GM12878 (cell line): ENCODE measurements at regions not wholly inside any gene's neighbourhood (a gene's known extent, or its start where the extent isn't known, plus 50 kb on each side); places are given as distances from the start of the nearest gene placed in this dataset.

Experiments used
- ATAC-seq: fragments of 200-7000 bp; cut with Tn5 transposase; 3 replicates; pipeline ENCODE4 v1.9.1; 2020; ENCODE audit warnings: mild to moderate bottlenecking, moderate library complexity
- BruUV-seq: library from RNA; stranded (reverse); fragments of 400-500 nt; replicated peaks from 2 replicates; lab custom pipeline; 2021; lab: Mats Ljungman, UMichigan
- CTCF ChIA-PET: fragments of 300-600 bp; sonication (Branson Sonifier 250); formaldehyde crosslinking; extraction: SDS; loops from one replicate; lab custom pipeline; 2021; ENCODE audit warnings: inconsistent platforms; lab: Yijun Ruan, JAX
- POLR2A ChIA-PET: fragments of 350-600 bp; formaldehyde crosslinking; extraction: SDS; loops from one replicate; lab custom pipeline; 2021; ENCODE audit warnings: inconsistent platforms; lab: Charles Lee
- RAD21 ChIA-PET: fragments of 300-600 bp; sonication (Branson Sonifier 250); formaldehyde crosslinking; loops from one replicate; lab custom pipeline; 2023; ENCODE audit warnings: antibody characterized with exemption; ENCODE audit not compliant: unreplicated experiment; lab: Charles Lee
- SMC1A ChIA-PET: fragments of 300-600 bp; sonication (Branson Sonifier 250); formaldehyde crosslinking; loops from one replicate; lab custom pipeline; 2023; ENCODE audit not compliant: unreplicated experiment, uncharacterized antibody; lab: Charles Lee
- DNase-seq: peaks from one replicate; pipeline ENCODE4 v3.0.0-alpha.2; 2011; ENCODE audit warnings: low read depth, low spot score
- FAIRE-seq: peaks from 3 replicates; lab custom pipeline; 2011; peaks lifted over from hg19 to GRCh38; lab: Jason Lieb, UNC
- H2AFZ ChIP-seq: 2 replicates; pipeline ENCODE4 v1.6.0; 2011; ENCODE audit warnings: low read depth, low read length, control low read depth; ENCODE audit not compliant: control insufficient read depth
- H3K27ac ChIP-seq: 2 replicates; pipeline ENCODE4 v1.5.1; 2011; ENCODE audit warnings: control low read depth; ENCODE audit not compliant: control insufficient read depth, insufficient read depth
- H3K27me3 ChIP-seq, 2 experiments: replicated peaks in 1 of 2; 2 replicates each; pipeline versions ENCODE4 v1.6.0 to v1.6.1; 2011; ENCODE audit warnings: low read length in 1 of 2; ENCODE audit not compliant: control insufficient read depth in 2 of 2, insufficient read depth in 2 of 2
- H3K36me3 ChIP-seq, 2 experiments: 2 replicates each; pipeline ENCODE4 v1.5.1; 2011; ENCODE audit warnings: low read length in 1 of 2; ENCODE audit not compliant: control insufficient read depth in 2 of 2, insufficient read depth in 2 of 2
- H3K4me1 ChIP-seq: 2 replicates; pipeline ENCODE4 v1.6.1; 2011; ENCODE audit warnings: mild to moderate bottlenecking, low read length, moderate library complexity, mixed read lengths; ENCODE audit not compliant: control insufficient read depth, insufficient read depth
- H3K4me2 ChIP-seq: 2 replicates; pipeline ENCODE4 v1.6.0; 2011; ENCODE audit warnings: control low read depth; ENCODE audit not compliant: control insufficient read depth, insufficient read depth
- H3K4me3 ChIP-seq: fragments of 200-600 bp; sonication (generic); 2 replicates; pipeline ENCODE4 v1.5.1; 2016
- H3K79me2 ChIP-seq: 2 replicates; pipeline ENCODE4 v1.6.0; 2011; ENCODE audit warnings: low read length; ENCODE audit not compliant: control insufficient read depth, insufficient read depth
- H3K9ac ChIP-seq: 2 replicates; pipeline ENCODE4 v1.8.0; 2011; ENCODE audit warnings: low read length, control low read depth, mixed read lengths; ENCODE audit not compliant: control insufficient read depth, insufficient read depth
- H3K9me3 ChIP-seq: replicated peaks from 3 replicates; pipeline ENCODE4 v1.5.1; 2011; ENCODE audit warnings: mild to moderate bottlenecking, low read length; ENCODE audit not compliant: control insufficient read depth, insufficient read depth
- H4K20me1 ChIP-seq: 2 replicates; pipeline ENCODE4 v1.6.0; 2011; ENCODE audit not compliant: control insufficient read depth, insufficient read depth
- KAT2A ChIP-seq: conservative IDR thresholded peaks from 2 replicates; pipeline ENCODE4 v1.6.1; 2011; ENCODE audit warnings: low read depth, low read length; ENCODE audit not compliant: control insufficient read depth
- NR2F1 ChIP-seq: fragments of 450-650 bp; conservative IDR thresholded peaks from 2 replicates; pipeline ENCODE4 v1.6.1; 2017; ENCODE audit warnings: mild to moderate bottlenecking
- PAX5 ChIP-seq: IDR thresholded peaks from 2 replicates; pipeline ENCODE4 v1.6.1; 2011; ENCODE audit warnings: low read depth, low read length, borderline replicate concordance
- RAD21 ChIP-seq: IDR thresholded peaks from 2 replicates; pipeline ENCODE4 v1.6.1; 2011; ENCODE audit warnings: mild to moderate bottlenecking, low read depth, low read length, moderate library complexity; ENCODE audit not compliant: insufficient read depth
- SMC3 ChIP-seq: IDR thresholded peaks from 2 replicates; pipeline ENCODE4 v1.6.1; 2011; ENCODE audit warnings: low read length, improper control_type of control experiment, borderline replicate concordance
- SUPT20H ChIP-seq: IDR thresholded peaks from 2 replicates; pipeline ENCODE4 v1.6.1; 2011; ENCODE audit warnings: low read depth, mild to moderate bottlenecking, low read length, moderate library complexity, borderline replicate concordance; ENCODE audit not compliant: control insufficient read depth
- TCF3 ChIP-seq: IDR thresholded peaks from 2 replicates; pipeline ENCODE4 v1.6.1; 2012; ENCODE audit warnings: low read depth, mild to moderate bottlenecking, low read length, borderline replicate concordance; ENCODE audit not compliant: insufficient read depth
- in situ Hi-C: fragments of 300-500 bp; cut with MboI; formaldehyde crosslinking; loops from 9 replicates; pipeline ENCODE4 v1.14.3; 2018; ENCODE audit warnings: mixed read lengths
- intact Hi-C: fragments of 100-400 bp; cut with micrococcal nuclease; formaldehyde crosslinking; loops from one replicate; pipeline ENCODE4 v1.14.2; 2022; ENCODE audit not compliant: unreplicated experiment
- TF ChIP-seq, protein P1 (sequence below): IDR thresholded peaks from 2 replicates; pipeline ENCODE4 v1.6.1; 2012; ENCODE audit warnings: low read length, inconsistent platforms
- TF ChIP-seq, protein P2 (sequence below): IDR thresholded peaks from 2 replicates; pipeline ENCODE4 v1.6.1; 2011; ENCODE audit warnings: mild to moderate bottlenecking, low read depth, low read length, moderate library complexity; ENCODE audit not compliant: insufficient replicate concordance
- TF ChIP-seq, protein P3 (sequence below): IDR thresholded peaks from 2 replicates; pipeline ENCODE4 v1.6.1; 2011; ENCODE audit warnings: low read depth, low read length, improper control_type of control experiment, borderline replicate concordance

DNA sequence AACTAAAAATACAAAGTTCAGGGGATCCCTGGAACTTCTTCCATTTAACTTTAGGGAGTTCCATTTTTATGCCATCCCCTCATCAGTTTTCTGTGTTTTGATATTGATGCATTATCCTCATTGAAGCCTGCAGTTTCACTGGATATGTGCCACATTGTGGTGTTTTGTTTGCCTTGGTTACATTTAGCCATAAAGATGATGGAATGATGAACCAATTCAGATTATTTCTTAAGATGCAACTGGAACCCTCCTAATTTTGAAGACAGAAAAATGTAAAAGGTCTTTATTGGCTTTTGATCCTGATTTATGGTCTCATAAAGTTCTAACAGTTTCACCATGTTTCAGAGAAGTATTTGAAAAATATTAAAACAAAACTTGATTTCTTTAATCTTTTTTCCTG lies 314.2 kb upstream of the KLF6 start:
- peaks cover 9% of the 10 kb centered on the region for H3K4me1 ChIP-seq
- H3K27ac ChIP-seq, result no peak overlapping the region
- in situ Hi-C loops, result no loop called here
- H2AFZ ChIP-seq, result no peak overlapping the region
- TF ChIP-seq PAX5, result no peak
- TF ChIP-seq SUPT20H, result no peak
- TF ChIP-seq, protein P1, sequence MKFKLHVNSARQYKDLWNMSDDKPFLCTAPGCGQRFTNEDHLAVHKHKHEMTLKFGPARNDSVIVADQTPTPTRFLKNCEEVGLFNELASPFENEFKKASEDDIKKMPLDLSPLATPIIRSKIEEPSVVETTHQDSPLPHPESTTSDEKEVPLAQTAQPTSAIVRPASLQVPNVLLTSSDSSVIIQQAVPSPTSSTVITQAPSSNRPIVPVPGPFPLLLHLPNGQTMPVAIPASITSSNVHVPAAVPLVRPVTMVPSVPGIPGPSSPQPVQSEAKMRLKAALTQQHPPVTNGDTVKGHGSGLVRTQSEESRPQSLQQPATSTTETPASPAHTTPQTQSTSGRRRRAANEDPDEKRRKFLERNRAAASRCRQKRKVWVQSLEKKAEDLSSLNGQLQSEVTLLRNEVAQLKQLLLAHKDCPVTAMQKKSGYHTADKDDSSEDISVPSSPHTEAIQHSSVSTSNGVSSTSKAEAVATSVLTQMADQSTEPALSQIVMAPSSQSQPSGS, result no peak
- no peak for TF ChIP-seq TCF3
- no peak for TF ChIP-seq NR2F1
- no peak for TF ChIP-seq KAT2A
- TF ChIP-seq, protein P2, sequence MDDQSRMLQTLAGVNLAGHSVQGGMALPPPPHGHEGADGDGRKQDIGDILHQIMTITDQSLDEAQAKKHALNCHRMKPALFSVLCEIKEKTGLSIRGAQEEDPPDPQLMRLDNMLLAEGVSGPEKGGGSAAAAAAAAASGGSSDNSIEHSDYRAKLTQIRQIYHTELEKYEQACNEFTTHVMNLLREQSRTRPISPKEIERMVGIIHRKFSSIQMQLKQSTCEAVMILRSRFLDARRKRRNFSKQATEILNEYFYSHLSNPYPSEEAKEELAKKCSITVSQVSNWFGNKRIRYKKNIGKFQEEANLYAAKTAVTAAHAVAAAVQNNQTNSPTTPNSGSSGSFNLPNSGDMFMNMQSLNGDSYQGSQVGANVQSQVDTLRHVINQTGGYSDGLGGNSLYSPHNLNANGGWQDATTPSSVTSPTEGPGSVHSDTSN, result no peak
- TF ChIP-seq, protein P3, sequence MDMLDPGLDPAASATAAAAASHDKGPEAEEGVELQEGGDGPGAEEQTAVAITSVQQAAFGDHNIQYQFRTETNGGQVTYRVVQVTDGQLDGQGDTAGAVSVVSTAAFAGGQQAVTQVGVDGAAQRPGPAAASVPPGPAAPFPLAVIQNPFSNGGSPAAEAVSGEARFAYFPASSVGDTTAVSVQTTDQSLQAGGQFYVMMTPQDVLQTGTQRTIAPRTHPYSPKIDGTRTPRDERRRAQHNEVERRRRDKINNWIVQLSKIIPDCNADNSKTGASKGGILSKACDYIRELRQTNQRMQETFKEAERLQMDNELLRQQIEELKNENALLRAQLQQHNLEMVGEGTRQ, result no peak
- no peak for TF ChIP-seq SMC3
- no peak for TF ChIP-seq RAD21
- TF ChIP-seq, all 136 proteins: peak for 0
- DNase-seq (no peak), FAIRE-seq (no peak), ATAC-seq (no peak)
- Histone ChIP-seq H3K36me3 (no peaks in the 10 kb centered on the region), H3K27me3 (peaks cover 0 to 2% of the 10 kb centered on the region in 2 experiments; a peak in 1 of 4 replicates), H3K4me2 (no peak overlapping the region), H3K79me2 (no peaks in the 10 kb centered on the region), H4K20me1 (no peaks in the 10 kb centered on the region), H3K9ac (no peak overlapping the region), H3K9me3 (no peaks in the 10 kb centered on the region), H3K4me3 (no peak overlapping the region)
- CTCF ChIA-PET, result no interaction called here
- RAD21 ChIA-PET, result no interaction called here
- BruUV-seq, result no TSS peak
- intact Hi-C loops, result no loop called here
- SMC1A ChIA-PET, result no interaction called here
- POLR2A ChIA-PET, result no interaction called here
